ENCODE measurements at regions not wholly inside any gene's neighbourhood (a gene's known extent, or its start where the extent isn't known, plus 50 kb on each side); places are given as distances from the start of the nearest gene placed in this dataset.
"Not testable (repeated sequence)": the region's sequence is repeated elsewhere in the genome, so short reads cannot be mapped to it uniquely, and the experiment has no call there.

DNA sequence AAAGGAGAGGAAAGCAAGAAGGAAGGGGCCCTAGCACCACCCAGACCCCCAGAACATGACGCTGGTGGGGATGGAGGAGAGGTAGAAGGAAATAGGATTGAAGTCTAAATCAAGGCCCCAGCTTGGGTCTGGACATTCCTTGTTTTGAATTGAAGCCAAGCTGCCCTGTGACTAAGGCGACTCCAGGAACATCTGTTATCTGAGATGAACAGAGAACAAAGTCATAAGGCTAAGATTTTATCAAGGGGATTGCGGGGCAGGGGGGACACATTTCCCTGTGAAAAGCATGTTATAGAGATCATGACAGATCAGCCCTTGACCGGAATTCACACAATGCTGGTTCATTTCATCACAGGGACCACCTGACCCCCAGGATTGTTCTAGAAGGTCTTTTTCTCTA, 80.6 kb upstream of the ADGRL1 start:
- not testable (repeated sequence) for DNase-seq (ENCODE audit: extremely low read depth, low read depth)

DNA sequence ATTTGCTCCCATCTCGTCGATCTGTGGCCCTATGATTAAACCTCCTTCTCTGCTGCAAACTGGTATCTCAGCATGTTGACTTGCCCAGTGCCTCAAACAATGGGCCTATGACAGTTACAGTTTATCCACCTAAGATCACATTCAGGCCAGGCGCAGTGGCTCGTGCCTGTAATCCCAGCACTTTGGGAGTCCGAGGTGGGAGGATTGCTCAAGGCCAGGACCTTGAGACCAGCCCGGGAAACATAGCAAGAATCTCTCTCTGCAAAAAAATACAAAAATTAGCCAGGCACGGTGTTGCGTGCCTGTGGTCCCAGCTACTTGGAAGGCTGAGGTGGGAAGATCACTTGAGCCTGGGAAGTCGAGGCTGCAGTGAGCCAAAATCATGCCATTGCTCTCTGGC, 79.8 kb upstream of the ADGRL1 start:
- DNase-seq (ENCODE audit: extremely low read depth, low read depth): not testable (repeated sequence)

DNA sequence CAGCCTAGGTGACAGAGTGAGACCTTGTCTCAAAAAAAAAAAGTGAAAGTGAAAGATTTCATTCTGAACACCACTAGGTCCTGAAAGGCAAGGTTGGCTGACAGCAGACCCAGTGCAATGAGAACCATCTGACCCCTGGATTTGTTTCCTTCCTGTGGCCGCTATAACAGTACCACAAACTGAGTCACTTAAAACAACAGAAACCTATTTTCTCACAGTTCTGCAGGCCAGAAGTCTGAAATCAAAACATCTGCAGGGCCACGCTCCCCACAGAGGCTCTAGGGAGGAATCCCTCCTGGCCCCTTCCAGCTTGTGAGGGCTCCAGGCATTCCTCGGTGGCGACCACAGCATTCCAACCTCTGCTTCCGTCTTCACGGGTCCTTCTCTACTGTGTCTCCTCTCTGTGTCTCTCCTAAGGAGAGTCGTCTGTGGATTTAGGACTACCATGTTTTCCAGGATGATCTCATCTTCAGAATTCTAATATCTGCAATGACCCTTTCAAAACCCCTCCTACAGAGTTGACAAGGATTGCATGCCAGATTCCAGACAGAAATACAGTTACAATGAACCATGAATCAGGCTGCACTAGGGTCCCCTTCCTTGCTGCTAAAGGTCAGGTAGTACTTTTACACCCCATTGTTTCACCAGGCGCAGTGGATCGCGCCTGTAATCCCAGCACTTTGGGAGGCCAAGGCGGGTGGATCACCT, 78.0 kb upstream of the ADGRL1 start:
- DNase-seq (ENCODE audit: extremely low read depth, low read depth): peak; percentile 60

GRCh38 chr19:14279270-14279669, 73.3 kb upstream of the ADGRL1 start:
- DNase-seq (ENCODE audit: extremely low read depth, low read depth): not testable (repeated sequence)

DNA sequence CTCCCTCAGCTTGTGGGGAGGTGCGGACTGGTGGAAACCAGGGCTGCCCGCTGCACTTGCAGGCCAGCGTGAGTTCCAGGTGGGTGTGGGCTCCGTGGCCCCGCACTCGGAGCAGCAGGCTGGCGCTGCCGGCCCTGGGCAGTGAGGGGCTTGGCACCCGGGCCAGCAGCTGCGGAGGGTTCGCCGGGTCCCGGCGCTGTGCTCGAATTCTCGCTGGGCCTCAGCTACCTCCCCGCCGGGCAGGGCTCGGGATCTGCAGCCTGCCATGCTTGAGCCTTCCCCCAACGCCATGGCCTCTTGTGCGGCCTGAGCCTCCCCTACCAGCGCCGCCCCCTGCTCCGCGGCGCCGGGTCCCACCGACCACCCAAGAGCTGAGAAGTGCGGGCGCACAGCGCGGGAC, 71.6 kb upstream of the ADGRL1 start:
- TF ChIP-seq, protein P1, sequence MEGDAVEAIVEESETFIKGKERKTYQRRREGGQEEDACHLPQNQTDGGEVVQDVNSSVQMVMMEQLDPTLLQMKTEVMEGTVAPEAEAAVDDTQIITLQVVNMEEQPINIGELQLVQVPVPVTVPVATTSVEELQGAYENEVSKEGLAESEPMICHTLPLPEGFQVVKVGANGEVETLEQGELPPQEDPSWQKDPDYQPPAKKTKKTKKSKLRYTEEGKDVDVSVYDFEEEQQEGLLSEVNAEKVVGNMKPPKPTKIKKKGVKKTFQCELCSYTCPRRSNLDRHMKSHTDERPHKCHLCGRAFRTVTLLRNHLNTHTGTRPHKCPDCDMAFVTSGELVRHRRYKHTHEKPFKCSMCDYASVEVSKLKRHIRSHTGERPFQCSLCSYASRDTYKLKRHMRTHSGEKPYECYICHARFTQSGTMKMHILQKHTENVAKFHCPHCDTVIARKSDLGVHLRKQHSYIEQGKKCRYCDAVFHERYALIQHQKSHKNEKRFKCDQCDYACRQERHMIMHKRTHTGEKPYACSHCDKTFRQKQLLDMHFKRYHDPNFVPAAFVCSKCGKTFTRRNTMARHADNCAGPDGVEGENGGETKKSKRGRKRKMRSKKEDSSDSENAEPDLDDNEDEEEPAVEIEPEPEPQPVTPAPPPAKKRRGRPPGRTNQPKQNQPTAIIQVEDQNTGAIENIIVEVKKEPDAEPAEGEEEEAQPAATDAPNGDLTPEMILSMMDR (IDR thresholded peaks at IDR 0.05; ENCODE audit: low read depth, low read length): no peak
- no peak for DNase-seq (ENCODE audit: extremely low read depth, low read depth)

GRCh38 chr19:14275823-14276222, 69.9 kb upstream of the ADGRL1 start:
- not testable (repeated sequence) for DNase-seq (ENCODE audit: extremely low read depth, low read depth)

DNA sequence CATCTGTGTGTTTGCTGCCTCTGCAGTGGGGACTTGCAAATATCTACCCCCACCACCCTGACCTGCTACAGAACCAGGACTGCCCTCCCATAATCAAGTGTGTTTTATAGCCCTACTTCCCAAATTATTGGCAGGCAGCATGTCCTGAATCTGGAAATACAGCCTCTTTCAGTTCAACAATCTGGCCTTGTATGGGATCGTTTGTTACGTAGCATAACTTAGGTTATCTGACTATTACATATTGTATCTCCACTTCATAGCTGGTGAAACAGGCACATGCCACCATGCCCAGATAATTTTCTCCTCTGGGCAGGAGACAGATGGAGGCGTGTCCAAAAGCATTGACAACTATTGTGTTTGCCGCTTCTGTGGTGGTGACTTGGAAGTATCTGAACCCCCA, 66.7 kb upstream of the ADGRL1 start:
- DNase-seq (ENCODE audit: extremely low read depth, low read depth): no peak
- TF ChIP-seq, protein P1 (IDR thresholded peaks at IDR 0.05; ENCODE audit: low read depth, low read length): no peak

DNA sequence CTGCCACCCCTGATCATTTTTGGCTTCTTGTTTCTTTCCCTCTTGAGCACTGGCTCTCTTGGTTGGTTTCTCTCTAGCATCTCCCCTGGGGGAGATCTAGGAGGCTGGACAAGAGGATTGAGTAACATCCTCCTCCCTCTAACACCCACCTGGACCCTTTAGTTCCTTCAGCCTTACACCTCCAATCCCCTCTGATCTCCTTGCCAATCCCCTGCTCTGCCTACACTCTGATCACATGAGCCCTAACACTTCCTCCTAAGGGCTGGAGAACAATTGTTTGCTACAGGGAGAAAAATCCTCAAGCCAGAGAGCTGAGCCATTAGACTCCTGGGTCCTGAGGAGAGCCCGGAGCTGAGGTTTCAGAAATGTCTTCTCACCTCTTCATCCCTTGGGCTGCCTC, 65.9 kb upstream of the ADGRL1 start:
- no peak for DNase-seq (ENCODE audit: extremely low read depth, low read depth)

GRCh38 chr19:14270557-14270956, 64.6 kb upstream of the ADGRL1 start:
- DNase-seq (ENCODE audit: extremely low read depth, low read depth): not testable (repeated sequence)

More for the DNA sequence above, 65.9 kb upstream of the ADGRL1 start:
- TF ChIP-seq, protein P1 (IDR thresholded peaks at IDR 0.05; ENCODE audit: low read depth, low read length): no peak

DNA sequence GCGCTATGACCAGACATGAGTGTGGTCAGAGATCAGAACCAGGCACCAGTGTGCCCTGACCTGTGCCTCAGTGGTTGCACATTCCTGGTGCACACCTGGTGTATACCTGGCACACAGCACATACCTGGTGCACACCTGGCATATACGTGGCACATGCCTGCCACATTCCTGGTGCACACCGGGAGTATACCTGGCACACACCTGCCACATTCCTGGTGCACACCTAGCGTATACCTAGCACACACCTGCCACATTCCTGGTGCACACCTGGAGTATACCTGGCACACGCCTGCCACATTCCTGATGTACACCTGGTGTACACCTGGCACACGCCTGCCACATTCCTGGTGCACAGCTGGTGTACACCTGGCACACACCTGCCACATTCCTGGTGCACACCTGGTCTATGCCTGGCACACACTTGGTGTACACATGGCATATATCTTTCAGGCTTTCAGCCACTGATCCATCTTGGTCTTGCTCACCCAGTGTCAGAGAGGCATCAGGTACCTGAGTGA, 61.3 kb upstream of the ADGRL1 start:
- TF ChIP-seq, protein P1 (IDR thresholded peaks at IDR 0.05; ENCODE audit: low read depth, low read length): no peak
- no peak for DNase-seq (ENCODE audit: extremely low read depth, low read depth)

GRCh38 chr19:14266208-14266607, 60.2 kb upstream of the ADGRL1 start:
- DNase-seq (ENCODE audit: extremely low read depth, low read depth): not testable (repeated sequence)
